HG02973 (cell line): ENCODE measurements at regions not wholly inside any gene's neighbourhood (a gene's known extent, or its start where the extent isn't known, plus 50 kb on each side); places are given as distances from the start of the nearest gene placed in this dataset.
"Not testable (repeated sequence)": the region's sequence is repeated elsewhere in the genome, so short reads cannot be mapped to it uniquely, and the experiment has no call there.

Source experiments
- ATAC-seq: cut with Tn5 transposase; IDR thresholded peaks from one replicate; pipeline ENCODE4 v1.9.1; 2021; ENCODE audit warnings: moderate library complexity; ENCODE audit not compliant: unreplicated experiment

DNA sequence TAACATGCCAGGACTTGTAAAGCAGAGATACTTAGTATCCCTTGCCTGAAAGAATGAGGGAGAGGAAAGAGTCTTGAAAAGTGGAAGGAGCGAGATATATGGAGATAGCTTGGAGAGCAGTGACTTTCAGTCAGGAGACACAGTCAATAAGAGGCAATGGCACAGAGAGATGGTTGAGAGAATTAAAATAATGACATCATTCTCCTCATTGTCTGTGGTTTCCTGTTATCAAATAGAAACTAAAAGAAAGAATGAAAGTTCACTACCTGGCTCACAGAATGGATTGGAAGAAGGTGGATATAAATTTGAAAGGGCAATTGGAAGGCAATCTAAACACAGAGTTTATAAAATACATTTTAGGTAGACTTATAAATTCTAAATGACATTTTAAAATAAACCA lies 760.2 kb upstream of the AADAT start:
- ATAC-seq: peak; percentile 65

DNA sequence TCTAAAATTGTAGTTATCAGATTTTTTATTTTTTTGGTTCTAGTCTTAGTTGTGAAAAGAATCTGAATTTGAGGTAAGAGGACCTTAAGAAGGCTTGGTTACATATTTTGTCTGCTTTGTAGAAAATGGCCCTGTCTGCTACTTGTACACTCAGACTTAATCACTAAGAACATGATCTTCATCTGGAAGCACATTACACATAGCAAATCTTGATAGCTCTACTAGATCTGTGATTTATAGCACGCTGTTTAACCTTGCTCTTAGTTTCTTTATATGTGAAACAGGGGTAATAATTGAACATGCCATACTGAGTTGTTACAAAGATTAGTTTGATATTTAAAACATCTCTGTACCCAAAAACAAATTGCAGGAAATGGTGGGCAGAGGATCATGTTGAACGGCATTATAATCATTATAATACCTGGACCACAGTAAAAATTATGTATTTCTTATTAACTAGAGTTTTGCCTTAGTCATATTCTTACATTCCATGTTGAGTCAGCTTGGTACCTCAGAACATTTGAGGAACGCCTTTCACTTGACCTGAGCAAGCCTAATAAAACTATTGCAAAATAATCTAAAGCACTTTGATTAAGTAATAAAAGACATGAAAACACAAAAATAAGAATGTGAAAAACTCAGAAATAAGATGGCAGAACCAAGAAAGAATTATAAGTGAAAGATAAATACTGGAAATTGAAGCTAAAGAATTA lies 738.0 kb upstream of the AADAT start:
- ATAC-seq: no peak

DNA sequence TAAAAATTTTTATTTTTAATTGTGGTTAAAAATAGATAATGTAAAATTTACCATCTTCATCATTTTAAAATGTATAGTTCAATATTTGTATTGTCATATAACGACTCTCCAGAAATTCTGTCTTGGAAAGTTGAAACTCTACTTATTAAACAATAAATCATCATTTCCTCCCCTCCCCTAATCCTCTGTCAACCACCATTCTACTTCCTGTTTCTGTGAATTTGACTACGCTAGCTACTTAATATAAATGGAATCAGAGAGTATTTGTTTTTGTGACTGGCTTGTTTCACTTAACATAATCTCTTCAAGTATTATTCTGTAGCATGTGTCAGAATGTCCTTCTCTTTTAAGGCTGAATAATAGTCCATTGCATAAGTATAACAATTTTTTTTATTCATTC lies 729.0 kb upstream of the AADAT start:
- ATAC-seq: no peak

DNA sequence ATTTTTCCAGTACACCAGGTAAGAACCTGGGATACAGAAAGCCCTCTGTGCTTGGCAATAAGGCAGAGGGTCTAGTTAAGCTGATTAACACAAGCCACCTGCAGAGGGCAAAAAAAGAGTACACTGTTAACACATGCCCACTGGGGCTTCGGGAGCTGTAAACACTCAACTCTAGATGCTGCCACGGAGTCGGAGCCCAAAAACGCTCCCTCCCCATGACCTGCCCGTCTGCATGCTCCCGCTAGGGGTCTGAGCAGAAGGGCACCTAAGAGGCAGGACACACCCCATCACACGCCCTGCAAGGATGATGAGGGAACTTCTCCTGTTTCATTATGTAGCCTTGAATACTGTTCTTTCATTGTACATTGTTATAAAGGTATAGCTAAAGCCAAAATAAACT lies 715.6 kb upstream of the AADAT start:
- ATAC-seq: no peak

DNA sequence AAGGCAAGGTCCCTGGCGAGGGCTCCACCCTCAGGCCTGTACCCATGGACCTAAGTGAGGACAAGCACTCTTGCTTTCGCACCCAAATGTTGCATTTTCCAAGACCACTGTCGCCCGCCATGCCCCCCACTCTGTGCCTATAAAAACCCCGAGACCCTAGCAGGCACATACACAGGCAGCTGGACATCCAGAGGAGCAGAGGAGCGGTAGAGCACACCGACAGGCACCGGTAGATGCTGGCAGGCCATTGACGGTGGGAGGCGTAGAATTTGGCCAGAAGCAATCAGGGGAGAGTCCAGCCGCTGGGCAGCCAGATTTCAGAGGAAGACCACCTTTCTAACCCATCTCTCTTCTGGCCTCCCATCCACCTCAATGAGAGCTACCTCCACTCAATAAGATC lies 715.2 kb upstream of the AADAT start:
- no peak for ATAC-seq

DNA sequence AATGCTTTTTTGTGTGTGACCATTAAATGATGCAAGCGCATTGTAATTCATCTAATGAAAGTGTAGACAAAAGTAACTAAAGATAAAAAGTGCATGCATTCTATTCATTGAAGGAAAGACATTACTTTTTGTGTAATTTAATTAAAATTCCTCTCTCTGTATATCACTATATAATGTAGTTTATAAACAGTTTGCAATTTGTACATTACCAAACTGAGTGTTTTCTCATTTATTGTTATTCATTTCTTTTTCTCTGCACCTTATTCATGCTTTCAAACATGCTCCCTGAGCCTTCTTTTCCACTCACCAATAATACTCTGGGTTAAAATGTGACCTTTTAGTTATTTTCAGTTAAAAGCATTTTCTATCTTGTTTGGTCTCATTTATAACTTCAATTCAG lies 713.7 kb upstream of the AADAT start:
- ATAC-seq: no peak

DNA sequence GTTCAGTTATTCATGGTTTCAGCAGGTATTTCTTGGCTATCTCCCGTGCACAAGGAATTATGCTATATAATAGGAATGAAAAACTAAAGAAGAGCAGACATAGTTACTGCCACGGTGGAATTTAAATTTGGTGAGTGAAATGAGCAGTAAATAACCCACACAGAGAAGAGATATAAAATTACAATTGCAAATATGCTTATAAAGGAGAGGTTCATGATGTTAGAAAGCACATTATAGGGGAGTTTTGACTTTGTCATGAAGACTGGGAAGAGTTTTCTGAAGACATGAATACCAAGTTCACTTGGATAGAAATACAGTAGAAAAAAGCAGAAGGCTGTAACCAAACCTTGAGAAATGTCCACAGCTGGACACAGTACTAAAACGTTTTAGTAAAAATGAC lies 712.0 kb upstream of the AADAT start:
- ATAC-seq: no peak

DNA sequence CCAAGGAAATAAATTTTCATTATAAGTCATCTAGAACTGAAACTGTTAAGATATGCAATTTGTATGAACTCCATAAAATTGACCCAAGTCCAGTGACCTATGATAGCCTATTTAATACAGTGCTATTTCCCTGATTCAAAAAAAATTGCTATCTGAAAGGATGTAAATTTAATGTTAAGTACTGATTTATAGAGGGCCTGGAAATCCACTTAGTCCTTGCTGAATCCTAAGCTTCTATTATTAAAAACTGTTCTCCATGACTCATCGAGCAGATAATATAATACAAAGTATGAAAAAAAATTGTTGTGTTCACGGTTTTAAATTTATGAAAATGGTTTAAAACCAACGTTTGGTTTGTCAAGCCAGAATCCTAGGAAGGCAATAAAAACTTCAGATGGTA lies 704.8 kb upstream of the AADAT start:
- ATAC-seq: no peak

DNA sequence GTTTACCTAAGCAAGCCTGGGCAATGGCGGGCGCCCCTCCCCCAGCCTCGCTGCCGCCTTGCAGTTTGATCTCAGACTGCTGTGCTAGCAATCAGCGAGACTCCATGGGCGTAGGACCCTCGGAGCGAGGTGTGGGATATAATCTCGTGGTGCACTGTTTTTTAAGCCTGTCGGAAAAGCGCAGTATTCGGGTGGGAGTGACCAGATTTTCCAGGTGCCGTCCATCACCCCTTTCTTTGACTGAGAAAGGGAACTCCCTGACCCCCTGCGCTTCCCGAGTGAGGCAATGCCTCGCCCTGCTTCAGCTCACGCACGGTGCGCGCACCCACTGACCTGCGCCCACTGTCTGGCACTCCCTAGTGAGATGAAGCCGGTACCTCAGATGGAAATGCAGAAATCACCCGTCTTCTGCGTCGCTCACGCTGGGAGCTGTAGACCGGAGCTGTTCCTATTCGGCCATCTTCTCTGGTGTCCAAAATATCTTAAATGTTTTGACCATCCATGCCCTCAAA lies 698.8 kb upstream of the AADAT start:
- not testable (repeated sequence) for ATAC-seq

DNA sequence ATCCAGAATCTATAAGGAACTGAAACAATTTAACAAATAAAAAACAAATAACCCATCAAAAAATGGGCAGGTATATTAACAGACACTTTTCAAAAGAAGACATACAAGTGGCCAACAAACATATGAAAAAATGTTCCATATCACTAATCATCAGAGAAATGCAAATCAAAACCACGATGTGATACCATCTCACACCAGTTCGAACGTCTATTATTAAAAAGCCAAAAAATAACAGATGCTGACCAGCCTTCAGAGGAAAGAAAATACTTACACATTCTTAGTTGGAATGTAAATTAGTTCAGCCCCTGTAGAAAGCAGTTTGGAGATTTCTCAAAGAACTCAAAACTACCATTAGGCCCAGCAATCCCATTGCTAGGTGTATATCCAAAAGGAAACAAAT lies 687.9 kb upstream of the AADAT start:
- no peak for ATAC-seq

DNA sequence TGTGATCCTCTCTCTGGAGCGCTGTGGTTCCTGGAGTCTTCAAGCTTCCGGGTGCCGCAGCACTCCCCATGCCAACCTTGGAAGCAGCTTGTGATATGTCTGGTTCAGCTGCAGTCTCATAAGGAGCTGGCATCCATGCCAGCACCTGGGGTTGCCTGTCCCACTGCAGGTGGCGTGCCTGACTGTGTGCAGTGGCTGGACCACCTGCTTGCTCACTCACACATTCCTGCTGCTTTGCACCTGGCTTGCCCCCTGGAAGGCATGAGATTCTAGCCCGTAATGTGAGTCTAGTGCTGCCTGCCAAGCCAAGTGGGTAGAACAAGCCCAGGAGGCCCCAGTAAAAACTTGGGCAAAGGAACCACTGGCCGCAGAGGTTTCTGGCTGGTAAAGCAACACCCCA lies 687.2 kb upstream of the AADAT start:
- no peak for ATAC-seq

DNA sequence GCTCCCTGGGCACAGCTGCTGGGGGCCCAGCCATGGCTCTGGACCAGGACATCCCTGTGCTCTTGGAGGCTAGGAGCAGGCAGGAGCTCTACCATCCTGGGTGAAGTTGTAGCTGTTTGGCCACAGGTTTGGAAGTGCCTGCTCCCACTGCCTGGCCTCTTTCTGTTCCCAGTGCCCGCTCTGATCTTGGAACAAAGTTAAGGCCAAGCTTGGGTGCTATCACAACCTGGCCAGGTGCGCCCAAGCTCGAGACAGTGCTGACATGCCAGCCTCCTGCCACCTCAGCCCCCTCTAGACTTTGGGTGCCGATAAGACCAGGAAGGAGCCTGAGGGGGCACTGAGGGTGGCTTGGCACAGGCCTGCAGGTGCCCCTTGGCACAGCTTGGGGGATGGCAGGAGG lies 686.1 kb upstream of the AADAT start:
- no peak for ATAC-seq

DNA sequence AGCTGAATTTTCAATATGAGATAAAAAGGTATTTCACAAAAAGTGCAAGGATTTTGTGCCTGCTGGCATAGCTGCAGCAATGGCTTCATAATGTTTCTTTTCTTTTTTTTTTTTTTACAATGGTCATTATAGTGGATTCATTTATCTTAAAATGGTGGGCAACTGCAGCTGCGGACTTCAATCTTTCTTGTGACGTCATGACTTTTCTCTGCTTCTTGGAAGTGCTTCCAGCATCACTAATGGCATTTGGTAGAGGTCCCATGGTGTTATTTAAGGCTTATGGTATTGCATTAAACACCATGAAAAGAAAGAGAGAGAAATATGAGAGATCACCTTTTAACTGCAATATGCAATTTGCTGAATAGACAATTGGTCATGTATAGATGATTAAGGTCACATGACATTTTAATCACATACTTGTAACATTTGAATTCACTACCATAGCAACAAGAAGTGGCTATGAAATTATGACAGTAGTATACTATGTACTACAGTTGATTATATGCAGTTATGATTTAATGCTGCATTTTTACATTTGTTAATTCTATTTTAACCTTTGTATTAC lies 684.0 kb upstream of the AADAT start:
- ATAC-seq: no peak

DNA sequence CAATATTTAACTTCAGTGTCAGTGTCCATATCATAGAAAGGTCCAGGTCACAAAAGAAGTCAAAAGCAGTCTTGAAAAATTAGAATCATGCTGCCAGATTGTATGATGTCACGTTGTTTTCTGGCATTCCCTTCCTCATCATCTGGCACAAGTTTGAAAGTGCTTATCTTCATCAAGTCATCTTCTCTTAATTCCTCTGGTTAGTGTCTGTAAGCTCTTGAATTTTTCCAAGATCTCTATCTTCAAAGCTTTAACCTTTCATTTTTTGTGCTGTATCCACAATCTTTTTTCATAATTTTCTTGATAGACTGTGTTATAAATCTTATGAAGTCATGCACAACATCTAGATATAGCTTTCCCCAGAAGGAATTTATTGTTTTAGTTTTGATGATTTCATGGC lies 682.7 kb upstream of the AADAT start:
- no peak for ATAC-seq

DNA sequence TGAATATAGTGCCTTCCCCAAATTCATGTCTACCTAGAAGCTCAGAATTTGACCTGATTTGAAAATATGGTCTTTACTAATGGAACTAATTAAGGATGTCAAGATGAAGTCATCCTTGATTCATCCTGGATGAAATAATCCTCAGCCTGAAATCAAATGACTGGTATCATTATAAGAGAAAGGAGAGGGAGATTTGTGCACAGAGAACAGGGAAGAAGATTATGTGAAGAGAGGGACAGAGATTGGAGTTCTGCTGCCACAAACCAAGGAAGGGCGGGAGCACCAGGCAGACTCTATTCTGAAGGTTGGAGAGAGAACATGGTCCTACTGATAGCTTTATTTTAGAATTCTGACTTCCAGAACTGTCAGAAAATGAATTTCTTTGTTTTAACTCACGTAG lies 680.9 kb upstream of the AADAT start:
- ATAC-seq: no peak

DNA sequence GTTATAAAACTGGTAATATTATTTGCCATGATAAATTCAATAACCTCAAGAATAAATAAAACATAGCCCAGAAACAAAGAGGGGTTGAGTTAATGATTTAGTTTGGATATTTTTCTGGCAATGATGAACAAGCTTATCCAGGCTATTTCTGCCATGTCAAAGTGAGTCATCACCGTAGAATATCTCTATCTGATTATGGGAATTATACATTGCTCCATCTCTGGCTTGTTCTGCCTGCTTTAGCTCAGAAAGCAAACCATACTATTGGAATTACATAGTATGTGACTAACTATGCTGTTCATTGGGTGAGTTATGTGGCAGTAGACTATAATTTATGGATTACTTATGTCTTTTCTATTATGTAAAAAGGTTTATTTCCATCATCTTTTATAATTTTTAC lies 680.1 kb upstream of the AADAT start:
- no peak for ATAC-seq

DNA sequence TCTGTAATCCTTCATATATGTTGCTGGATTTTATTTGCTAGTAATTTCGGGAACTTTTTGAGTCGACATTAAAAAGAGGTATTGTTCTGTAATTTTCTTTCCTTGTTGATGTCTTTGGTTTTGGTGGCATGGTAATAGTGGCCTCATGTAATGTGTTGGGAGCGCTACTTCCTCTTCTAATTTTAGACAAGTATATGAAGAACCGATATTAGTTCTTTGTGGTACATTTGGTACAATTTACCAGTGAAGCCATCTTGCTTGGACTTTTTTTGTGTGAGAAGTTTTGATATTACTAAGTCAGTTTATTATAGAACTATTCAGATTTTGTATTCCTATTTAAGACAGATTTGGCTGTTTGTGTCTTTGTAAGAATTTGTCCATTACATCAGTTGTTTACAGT lies 669.2 kb upstream of the AADAT start:
- no peak for ATAC-seq

DNA sequence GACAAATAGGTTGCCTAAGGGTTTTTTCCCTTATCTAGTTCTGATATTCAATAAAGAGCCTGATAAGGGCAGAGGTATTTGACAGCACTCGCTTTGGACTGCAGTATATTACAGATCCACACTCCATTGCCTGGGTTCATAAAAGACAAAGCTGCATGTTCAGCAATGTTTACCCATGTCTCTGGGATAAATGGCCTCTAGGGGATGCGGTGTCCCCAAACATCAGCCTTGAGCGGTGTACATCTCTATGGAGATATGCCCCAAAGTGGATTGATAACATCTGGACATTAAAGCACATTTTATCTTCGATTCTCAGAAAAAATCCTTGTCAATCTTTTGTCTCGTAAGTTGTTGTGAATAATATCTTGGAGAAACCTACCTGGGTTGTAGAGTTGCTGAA lies 660.8 kb upstream of the AADAT start:
- ATAC-seq: no peak

DNA sequence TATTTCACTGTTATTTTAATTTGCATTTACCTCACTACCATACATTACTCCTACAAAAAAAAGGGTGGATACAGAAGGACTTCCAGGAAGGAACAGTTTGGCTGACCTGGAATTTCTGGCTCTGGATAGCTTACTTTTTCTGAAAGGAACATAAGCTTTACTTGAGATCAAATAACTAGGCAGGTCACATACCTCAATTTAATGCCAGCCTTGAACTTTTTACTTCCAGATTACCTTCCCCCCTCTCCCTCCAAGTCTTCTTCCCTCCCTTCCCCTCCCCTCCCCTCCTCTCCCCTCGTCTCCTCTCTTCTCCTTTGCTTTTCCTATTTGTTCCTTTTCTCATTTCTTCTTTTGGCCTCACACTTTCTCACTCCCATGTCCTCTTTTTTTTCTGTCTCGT lies 659.2 kb upstream of the AADAT start:
- no peak for ATAC-seq

DNA sequence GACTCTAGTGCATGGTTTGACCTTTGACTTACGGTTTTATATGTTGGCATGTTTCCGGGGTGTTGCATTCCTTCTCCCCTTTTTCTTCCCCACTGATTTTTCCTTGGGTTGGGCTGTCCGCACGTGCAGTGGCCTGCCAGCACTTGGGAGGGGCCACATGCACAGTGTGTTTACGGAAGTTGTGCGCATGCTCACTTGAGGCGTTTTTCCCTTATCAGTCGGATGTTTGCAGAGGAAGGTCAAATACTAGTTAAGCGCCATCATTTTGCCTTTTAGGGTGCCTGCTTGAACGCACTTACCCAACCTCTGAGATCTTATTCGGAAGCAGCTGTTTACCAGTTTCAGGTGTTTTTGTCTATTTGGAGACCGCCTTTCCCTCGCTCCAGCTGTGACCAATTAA lies 653.9 kb upstream of the AADAT start:
- ATAC-seq: no peak

DNA sequence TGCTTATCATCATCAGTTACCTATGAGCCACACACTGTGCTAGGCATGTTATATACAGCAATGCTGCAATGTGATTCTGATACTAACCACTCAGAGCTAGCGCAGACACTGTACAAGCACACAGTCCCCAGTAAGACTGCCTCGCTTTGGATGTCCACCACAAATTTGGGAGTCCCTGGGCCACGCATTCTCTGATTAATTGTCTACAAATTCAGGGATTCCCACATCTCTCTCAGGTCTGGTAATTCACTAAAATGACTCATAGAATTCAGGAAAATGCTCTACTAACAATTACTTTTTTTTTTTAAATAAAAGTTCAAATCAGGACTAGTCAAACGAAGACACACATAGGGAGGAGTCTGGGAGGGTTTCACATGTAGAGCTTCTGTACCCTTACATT lies 652.1 kb upstream of the AADAT start:
- no peak for ATAC-seq

DNA sequence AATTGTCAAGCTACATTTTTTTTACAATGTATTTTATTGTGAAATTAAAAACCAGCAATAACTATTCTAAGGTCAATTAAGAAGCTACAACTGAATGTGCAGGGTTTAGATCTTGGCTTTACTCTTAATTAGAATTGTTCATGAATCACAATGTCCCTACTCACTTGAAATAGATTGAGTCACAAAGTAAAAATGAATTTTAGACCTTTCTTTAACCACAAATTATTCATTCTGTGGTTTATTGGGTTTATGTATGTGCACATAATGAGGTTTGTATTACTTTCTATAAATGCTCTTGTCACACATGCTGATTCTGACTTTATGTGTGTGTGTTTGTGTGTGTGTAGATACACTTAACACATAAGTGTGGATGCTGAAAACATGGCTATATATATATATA lies 647.0 kb upstream of the AADAT start:
- no peak for ATAC-seq

DNA sequence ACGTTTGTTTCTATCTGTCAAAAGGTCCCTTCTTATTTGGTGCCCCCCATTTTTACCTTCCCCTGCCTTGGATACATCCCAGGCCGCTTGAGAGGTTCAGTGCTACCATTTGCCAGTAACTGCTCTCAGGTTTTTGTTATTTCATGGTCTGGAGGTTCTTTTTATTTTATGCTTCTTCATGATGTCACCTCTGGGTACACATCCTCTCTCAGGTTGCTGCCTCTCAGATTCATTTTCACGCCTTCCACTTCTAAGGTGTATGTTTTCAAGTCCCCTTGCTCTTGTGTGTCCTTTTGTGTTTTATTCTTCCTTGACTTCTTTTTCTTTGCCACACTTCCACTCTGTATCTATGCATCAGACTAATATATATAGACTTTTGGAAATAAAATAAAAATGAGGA lies 640.1 kb upstream of the AADAT start:
- ATAC-seq: no peak
